ENCODE measurements at regions not wholly inside any gene's neighbourhood (a gene's known extent, or its start where the extent isn't known, plus 50 kb on each side); places are given as distances from the start of the nearest gene placed in this dataset.
A peak's percentile ranks its signal among the peaks of the same experiment; 100 is the strongest.

DNA sequence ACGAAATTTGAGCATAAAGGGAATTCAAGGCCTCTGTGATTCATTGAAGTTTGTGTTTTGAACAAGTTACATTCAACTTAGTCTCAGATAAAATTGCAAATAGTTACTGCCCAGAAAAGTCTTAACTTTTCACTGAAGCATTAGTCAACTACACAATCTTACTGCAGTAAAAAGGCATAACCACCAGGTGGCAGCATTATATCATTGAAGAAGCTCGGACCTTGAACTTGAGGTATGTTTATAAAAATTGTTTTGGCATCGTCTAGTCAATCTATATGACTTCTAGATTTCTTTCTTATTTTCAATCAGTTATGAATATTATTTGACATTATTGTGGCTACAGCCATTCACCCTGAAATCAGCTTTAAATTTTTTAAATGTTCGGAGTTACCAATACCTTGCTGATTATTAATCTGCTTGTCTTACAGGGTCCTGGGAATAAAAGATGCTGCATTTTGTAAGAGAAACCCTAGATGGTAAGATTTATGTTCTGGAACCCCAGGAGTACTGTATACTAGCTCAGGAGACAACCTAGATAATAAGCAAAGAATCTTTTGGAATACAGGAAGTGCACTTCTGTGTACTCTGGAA, 83.9 kb upstream of the GRAMD2B start:
- no peak overlapping the region for H3K4me3 ChIP-seq (replicated peaks in 1 of 3; ENCODE audit: insufficient read depth in 1 of 3, low read depth in 1 of 3, low read length in 3 of 3)
- BruUV-seq (replicated peaks), result no TSS peak
- H3K27ac ChIP-seq (ENCODE audit: insufficient read depth, low read depth, low read length), result no peak overlapping the region
- H3K27me3 ChIP-seq (ENCODE audit: control insufficient read depth in 2 of 2, insufficient read depth in 2 of 2, low read length in 2 of 2), result peaks cover 0 to 4% of the 10 kb centered on the region in 2 experiments
- intact Hi-C loops (cut with micrococcal nuclease), result loop anchor here (1.0 kb wide), 3 partner anchors 200 to 262 kb away; partner anchors contain the start of gene ALDH7A1
- FAIRE-seq (peak; percentile 88), DNase-seq (ENCODE audit: low read depth, low spot score) (peak; percentile 65)
- no peak overlapping the region for H3K9ac ChIP-seq (replicated peaks; ENCODE audit: extremely low read depth, insufficient read depth, low read length)
- POLR2A ChIA-PET, result interaction anchor here (0.6 kb wide), 1 partner anchor 248 kb away, joined by 3 read pairs; no protein-coding TSS in a partner anchor
- H3K79me2 ChIP-seq (ENCODE audit: control insufficient read depth, insufficient read depth, low read length), result no peaks in the 10 kb centered on the region
- TF ChIP-seq, protein P1, sequence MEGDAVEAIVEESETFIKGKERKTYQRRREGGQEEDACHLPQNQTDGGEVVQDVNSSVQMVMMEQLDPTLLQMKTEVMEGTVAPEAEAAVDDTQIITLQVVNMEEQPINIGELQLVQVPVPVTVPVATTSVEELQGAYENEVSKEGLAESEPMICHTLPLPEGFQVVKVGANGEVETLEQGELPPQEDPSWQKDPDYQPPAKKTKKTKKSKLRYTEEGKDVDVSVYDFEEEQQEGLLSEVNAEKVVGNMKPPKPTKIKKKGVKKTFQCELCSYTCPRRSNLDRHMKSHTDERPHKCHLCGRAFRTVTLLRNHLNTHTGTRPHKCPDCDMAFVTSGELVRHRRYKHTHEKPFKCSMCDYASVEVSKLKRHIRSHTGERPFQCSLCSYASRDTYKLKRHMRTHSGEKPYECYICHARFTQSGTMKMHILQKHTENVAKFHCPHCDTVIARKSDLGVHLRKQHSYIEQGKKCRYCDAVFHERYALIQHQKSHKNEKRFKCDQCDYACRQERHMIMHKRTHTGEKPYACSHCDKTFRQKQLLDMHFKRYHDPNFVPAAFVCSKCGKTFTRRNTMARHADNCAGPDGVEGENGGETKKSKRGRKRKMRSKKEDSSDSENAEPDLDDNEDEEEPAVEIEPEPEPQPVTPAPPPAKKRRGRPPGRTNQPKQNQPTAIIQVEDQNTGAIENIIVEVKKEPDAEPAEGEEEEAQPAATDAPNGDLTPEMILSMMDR (IDR thresholded peaks at IDR 0.05; ENCODE audit: extremely low read depth in 1 of 2, insufficient read depth in 1 of 2, low read depth in 1 of 2, low read length in 2 of 2), result peak; percentile 59 to 64
- no peak for TF ChIP-seq FOS (IDR thresholded peaks at IDR 0.05; ENCODE audit: borderline replicate concordance, insufficient read depth, low read length)
- no peak for TF ChIP-seq JUN (IDR thresholded peaks at IDR 0.05; ENCODE audit: borderline replicate concordance, insufficient read depth, insufficient read length, low read depth)
- no peak for TF ChIP-seq EZH2 (IDR thresholded peaks at IDR 0.05; ENCODE audit: borderline replicate concordance, low read depth, low read length, severe bottlenecking)
- H3K4me1 ChIP-seq (ENCODE audit: control insufficient read depth, extremely low read depth, insufficient read depth, low read length), result no peaks in the 10 kb centered on the region
- no peak overlapping the region for H2AFZ ChIP-seq (ENCODE audit: low read depth, low read length)
- H3K9me1 ChIP-seq (replicated peaks; ENCODE audit: control insufficient read depth, extremely low read depth, insufficient read depth, low read length), result no peaks in the 10 kb centered on the region
- no peaks in the 10 kb centered on the region for H3K36me3 ChIP-seq (ENCODE audit: control insufficient read depth in 2 of 2, extremely low read depth in 1 of 2, insufficient read depth in 2 of 2, low read length in 2 of 2)
- H3K9me3 ChIP-seq (replicated peaks; ENCODE audit: control insufficient read depth, insufficient read depth, low read length), result no peaks in the 10 kb centered on the region
- dilution Hi-C loops (cut with MboI; ENCODE audit: extremely low pct_ligation_motif_present, low sequenced_read_pairs), result loop anchor here (25.0 kb wide), 1 partner anchor 198 kb away; no protein-coding TSS in a partner anchor
- no peaks in the 10 kb centered on the region for H4K20me1 ChIP-seq (replicated peaks; ENCODE audit: control insufficient read depth, extremely low read depth, insufficient read depth, low read length)
- CTCF ChIA-PET, result interaction anchor here (0.6 to 4.5 kb wide), 18 partner anchors 9 to 1153 kb away, joined by 3 to 84 read pairs (median 4); partner anchors contain the start of genes ALDH7A1 and PHAX
- no peak overlapping the region for H3K4me2 ChIP-seq (ENCODE audit: insufficient read depth, low read length)

All from endothelial cell of umbilical vein (primary cell).